Mesodermal cell (in vitro differentiated cells): ENCODE measurements at regions not wholly inside any gene's neighbourhood (a gene's known extent, or its start where the extent isn't known, plus 50 kb on each side); places are given as distances from the start of the nearest gene placed in this dataset.

Experiments
- H3K27ac ChIP-seq: 2 replicates; pipeline ENCODE4 v1.7.0; 2013; ENCODE audit warnings: mild to moderate bottlenecking, low read depth, low read length, moderate library complexity; ENCODE audit not compliant: severe bottlenecking
- H3K36me3 ChIP-seq: 2 replicates; pipeline ENCODE4 v1.7.1; 2013; ENCODE audit warnings: mild to moderate bottlenecking, low read length, moderate library complexity; ENCODE audit not compliant: control insufficient read depth, insufficient read depth
- H3K4me1 ChIP-seq: one replicate; pipeline ENCODE4 v1.7.1; 2013; ENCODE audit warnings: mild to moderate bottlenecking, low read length; ENCODE audit not compliant: insufficient read depth, control insufficient read depth, poor library complexity, severe bottlenecking
- H3K4me3 ChIP-seq: 2 replicates; pipeline ENCODE4 v1.7.0; 2013; ENCODE audit warnings: low read length, control low read depth, mild to moderate bottlenecking; ENCODE audit not compliant: insufficient read depth, poor library complexity, severe bottlenecking; ENCODE audit errors: extremely low read depth
- H3K9me3 ChIP-seq: 2 replicates; pipeline ENCODE4 v1.7.1; 2013; ENCODE audit warnings: mild to moderate bottlenecking, low read length, moderate library complexity; ENCODE audit not compliant: control insufficient read depth
- WGBS, 2 experiments: methylation state at CpG; one replicate each; pipeline ENCODE4 v1.1.5; 2013; ENCODE audit warnings: missing lambda C conversion rate in 2 of 2; ENCODE audit not compliant: insufficient coverage in 2 of 2; 5-methylcytosine and 5-hydroxymethylcytosine counted together

GRCh38 chr1:14451217-14451616 lies 147.3 kb upstream of the KAZN start:
- no peak overlapping the region for H3K27ac ChIP-seq
- H3K9me3 ChIP-seq = no peaks in the 10 kb centered on the region
- H3K4me3 ChIP-seq = no peak overlapping the region
- 86 to 100% methylated on average over 1 of the region's 2 CpGs for WGBS, 2 experiments
- H3K4me1 ChIP-seq = no peaks in the 10 kb centered on the region
- H3K36me3 ChIP-seq = no peaks in the 10 kb centered on the region

GRCh38 chr1:14452551-14452950 lies 145.9 kb upstream of the KAZN start:
- H3K36me3 ChIP-seq = no peaks in the 10 kb centered on the region
- no peak overlapping the region for H3K27ac ChIP-seq
- no peaks in the 10 kb centered on the region for H3K4me1 ChIP-seq
- WGBS, 2 experiments = 89 to 92% methylated on average over 3 of the region's 4 CpGs
- H3K9me3 ChIP-seq = no peaks in the 10 kb centered on the region
- H3K4me3 ChIP-seq = no peak overlapping the region

- Histone ChIP-seq H3K4me1 (no peaks in the 10 kb centered on the region), H3K36me3 (no peaks in the 10 kb centered on the region), H3K27ac (no peak overlapping the region), H3K4me3 (no peak overlapping the region), H3K9me3 (no peaks in the 10 kb centered on the region)
- 65 to 67% methylated on average over 3 of the region's 3 CpGs for whole genome bisulfite sequencing, 2 experiments
Measured at GRCh38 chr1:14460173-14460572, 138.3 kb upstream of the KAZN start.

- no peaks in the 10 kb centered on the region for H3K9me3 ChIP-seq
- no peaks in the 10 kb centered on the region for H3K4me1 ChIP-seq
- 83 to 88% methylated on average over 1 of the region's 4 CpGs for WGBS, 2 experiments
- no peak overlapping the region for H3K27ac ChIP-seq
- no peak overlapping the region for H3K4me3 ChIP-seq
- H3K36me3 ChIP-seq = no peaks in the 10 kb centered on the region
Measured at GRCh38 chr1:14462851-14463250, 135.6 kb upstream of the KAZN start.

GRCh38 chr1:14466006-14466405 lies 132.5 kb upstream of the KAZN start:
- Histone ChIP-seq H3K4me1 (no peaks in the 10 kb centered on the region), H3K36me3 (no peaks in the 10 kb centered on the region), H3K4me3 (no peak overlapping the region), H3K9me3 (no peaks in the 10 kb centered on the region), H3K27ac (no peak overlapping the region)
- WGBS, 2 experiments = 86 to 100% methylated on average over 1 of the region's 4 CpGs

GRCh38 chr1:14467112-14467511 lies 131.4 kb upstream of the KAZN start:
- no peaks in the 10 kb centered on the region for H3K9me3 ChIP-seq
- H3K4me3 ChIP-seq = no peak overlapping the region
- H3K4me1 ChIP-seq = no peaks in the 10 kb centered on the region
- H3K27ac ChIP-seq = no peak overlapping the region
- WGBS, 2 experiments = no CpG with 5 or more reads among the region's 1 CpG
- no peaks in the 10 kb centered on the region for H3K36me3 ChIP-seq

- Histone ChIP-seq H3K27ac (no peak overlapping the region), H3K36me3 (no peaks in the 10 kb centered on the region), H3K9me3 (no peaks in the 10 kb centered on the region), H3K4me3 (no peak overlapping the region), H3K4me1 (no peaks in the 10 kb centered on the region)
- 100% methylated on average over 4 to 5 of the region's 7 CpGs for WGBS, 2 experiments
Measured at GRCh38 chr1:14468751-14469150, 129.7 kb upstream of the KAZN start.

- Histone ChIP-seq H3K27ac (no peak overlapping the region), H3K36me3 (no peaks in the 10 kb centered on the region), H3K9me3 (no peaks in the 10 kb centered on the region), H3K4me1 (no peaks in the 10 kb centered on the region), H3K4me3 (no peak overlapping the region)
- 80 to 100% methylated on average over 1 to 2 of the region's 4 CpGs for WGBS, 2 experiments
Measured at GRCh38 chr1:14470802-14471201, 127.7 kb upstream of the KAZN start.

- H3K4me3 ChIP-seq = no peak overlapping the region
- no peak overlapping the region for H3K27ac ChIP-seq
- WGBS, 2 experiments = 90 to 100% methylated on average over 1 of the region's 1 CpG
- H3K4me1 ChIP-seq = peaks cover 3% of the 10 kb centered on the region
- H3K36me3 ChIP-seq = no peaks in the 10 kb centered on the region
- H3K9me3 ChIP-seq = no peaks in the 10 kb centered on the region
Measured at GRCh38 chr1:14474856-14475255, 123.6 kb upstream of the KAZN start.

- H3K4me3 ChIP-seq = no peak overlapping the region
- 86 to 87% methylated on average over 3 to 7 of the region's 8 CpGs for WGBS, 2 experiments
- H3K27ac ChIP-seq = no peak overlapping the region
- peaks cover 3% of the 10 kb centered on the region for H3K4me1 ChIP-seq
- no peaks in the 10 kb centered on the region for H3K36me3 ChIP-seq
- H3K9me3 ChIP-seq = no peaks in the 10 kb centered on the region
Measured at GRCh38 chr1:14476170-14476955, 122.1 kb upstream of the KAZN start.

GRCh38 chr1:14478120-14478519 lies 120.4 kb upstream of the KAZN start:
- no peak overlapping the region for H3K4me3 ChIP-seq
- H3K36me3 ChIP-seq = no peaks in the 10 kb centered on the region
- H3K4me1 ChIP-seq = peaks cover 3% of the 10 kb centered on the region
- no peaks in the 10 kb centered on the region for H3K9me3 ChIP-seq
- WGBS, 2 experiments = 60 to 100% methylated on average over 1 of the region's 2 CpGs
- H3K27ac ChIP-seq = no peak overlapping the region
